Mesenchymal stem cell (in vitro differentiated cells and primary cell): ENCODE measurements at regions not wholly inside any gene's neighbourhood (a gene's known extent, or its start where the extent isn't known, plus 50 kb on each side); places are given as distances from the start of the nearest gene placed in this dataset.
"Not testable (repeated sequence)": the region's sequence is repeated elsewhere in the genome, so short reads cannot be mapped to it uniquely, and the experiment has no call there.

Experiments used
- DNase-seq: peaks from one replicate; pipeline ENCODE4 v3.0.0-alpha.2; 2013
- H2AFZ ChIP-seq: one replicate; pipeline ENCODE4 v1.6.1; 2013; ENCODE audit warnings: low read depth, mild to moderate bottlenecking, control low read depth, inconsistent platforms, low read length, moderate library complexity
- H2AK5ac ChIP-seq: 2 replicates; pipeline ENCODE4 v1.6.1; 2013; ENCODE audit warnings: low read length, moderate library complexity, mild to moderate bottlenecking, inconsistent platforms; ENCODE audit not compliant: severe bottlenecking
- H2BK120ac ChIP-seq: one replicate; pipeline ENCODE4 v1.6.1; 2013; ENCODE audit warnings: low read depth, mild to moderate bottlenecking, inconsistent platforms, low read length, moderate library complexity
- H2BK12ac ChIP-seq, 2 experiments: one replicate each; pipeline ENCODE4 v1.6.1; 2013; ENCODE audit warnings: inconsistent platforms in 2 of 2, low read length in 2 of 2, mild to moderate bottlenecking in 2 of 2, moderate library complexity in 2 of 2, control low read depth in 1 of 2
- H2BK15ac ChIP-seq: one replicate; pipeline ENCODE4 v1.6.1; 2013; ENCODE audit warnings: mild to moderate bottlenecking, low read depth, inconsistent platforms; ENCODE audit not compliant: poor library complexity, severe bottlenecking
- H2BK5ac ChIP-seq: 2 replicates; pipeline ENCODE4 v1.6.1; 2013; ENCODE audit warnings: low read depth, mild to moderate bottlenecking, low read length, control low read depth, inconsistent platforms; ENCODE audit not compliant: poor library complexity, severe bottlenecking
- H3K14ac ChIP-seq, 2 experiments: one replicate each; pipeline ENCODE4 v1.6.1; 2013; ENCODE audit warnings: inconsistent platforms in 2 of 2, low read length in 2 of 2, control low read depth in 1 of 2, mild to moderate bottlenecking in 1 of 2, moderate library complexity in 1 of 2
- H3K18ac ChIP-seq, 2 experiments: one replicate each; pipeline ENCODE4 v1.6.1; 2013; ENCODE audit warnings: inconsistent platforms in 2 of 2, low read length in 2 of 2, control low read depth in 1 of 2, low read depth in 1 of 2, mild to moderate bottlenecking in 1 of 2
- H3K23ac ChIP-seq, 2 experiments: one replicate each; pipeline ENCODE4 v1.6.1; 2013; ENCODE audit warnings: inconsistent platforms in 2 of 2, low read length in 2 of 2, mild to moderate bottlenecking in 2 of 2, moderate library complexity in 2 of 2, control low read depth in 1 of 2
- H3K27ac ChIP-seq: 2 replicates; pipeline ENCODE4 v1.5.1; 2013; ENCODE audit warnings: mild to moderate bottlenecking, moderate library complexity, low read length, control low read depth, inconsistent platforms; ENCODE audit not compliant: poor library complexity, severe bottlenecking
- H3K27me3 ChIP-seq, 2 experiments: 2 replicates each; pipeline versions ENCODE4 v1.6.1 to v1.7.0; 2013; ENCODE audit warnings: low read length in 2 of 2, mild to moderate bottlenecking in 2 of 2, moderate library complexity in 2 of 2, control low read depth in 1 of 2, inconsistent platforms in 1 of 2; ENCODE audit not compliant: control insufficient read depth in 1 of 2, insufficient read depth in 1 of 2
- H3K36me3 ChIP-seq, 2 experiments: 2 replicates each; pipeline versions ENCODE4 v1.6.1 to v1.7.0; 2013; ENCODE audit warnings: low read length in 2 of 2, control low read depth in 1 of 2, inconsistent platforms in 1 of 2, low read depth in 1 of 2, mild to moderate bottlenecking in 1 of 2; ENCODE audit not compliant: insufficient read depth in 2 of 2, control insufficient read depth in 1 of 2
- H3K4ac ChIP-seq, 2 experiments: one replicate each; pipeline ENCODE4 v1.6.1; 2013; ENCODE audit warnings: inconsistent platforms in 2 of 2, low read length in 2 of 2, mild to moderate bottlenecking in 2 of 2, moderate library complexity in 2 of 2, control low read depth in 1 of 2, low read depth in 1 of 2
- H3K4me1 ChIP-seq: 2 replicates; pipeline ENCODE4 v1.6.1; 2013; ENCODE audit warnings: low read depth, low read length, control low read depth; ENCODE audit not compliant: control insufficient read depth, insufficient read depth
- H3K4me2 ChIP-seq: 2 replicates; pipeline ENCODE4 v1.6.1; 2013; ENCODE audit warnings: low read length, mild to moderate bottlenecking, inconsistent platforms; ENCODE audit not compliant: poor library complexity, severe bottlenecking
- H3K4me3 ChIP-seq, 2 experiments: 2 replicates each; pipeline versions ENCODE4 v1.5.1 to v1.7.0; 2013; ENCODE audit warnings: low read length in 2 of 2, mild to moderate bottlenecking in 2 of 2, control low read depth in 1 of 2, low read depth in 1 of 2; ENCODE audit not compliant: insufficient read depth in 1 of 2
- H3K79me1 ChIP-seq: replicated peaks from 2 replicates; pipeline ENCODE4 v1.6.1; 2013; ENCODE audit warnings: mild to moderate bottlenecking, control low read depth, low read length, inconsistent platforms; ENCODE audit not compliant: poor library complexity, severe bottlenecking
- H3K9ac ChIP-seq: 2 replicates; pipeline ENCODE4 v1.7.0; 2013; ENCODE audit warnings: mild to moderate bottlenecking, low read length, moderate library complexity
- H3K9me3 ChIP-seq: 2 replicates; pipeline ENCODE4 v1.7.0; 2013; ENCODE audit warnings: mild to moderate bottlenecking, low read length; ENCODE audit not compliant: control insufficient read depth
- H4K8ac ChIP-seq: one replicate; pipeline ENCODE4 v1.6.1; 2013; ENCODE audit warnings: inconsistent platforms, mild to moderate bottlenecking, low read length, moderate library complexity
- H4K91ac ChIP-seq: one replicate; pipeline ENCODE4 v1.6.1; 2013; ENCODE audit warnings: mild to moderate bottlenecking, low read length, inconsistent platforms
- WGBS: methylation state at CpG from one replicate; pipeline ENCODE4 v1.1.7; 2013; ENCODE audit warnings: mixed read lengths; 5-methylcytosine and 5-hydroxymethylcytosine counted together

DNA sequence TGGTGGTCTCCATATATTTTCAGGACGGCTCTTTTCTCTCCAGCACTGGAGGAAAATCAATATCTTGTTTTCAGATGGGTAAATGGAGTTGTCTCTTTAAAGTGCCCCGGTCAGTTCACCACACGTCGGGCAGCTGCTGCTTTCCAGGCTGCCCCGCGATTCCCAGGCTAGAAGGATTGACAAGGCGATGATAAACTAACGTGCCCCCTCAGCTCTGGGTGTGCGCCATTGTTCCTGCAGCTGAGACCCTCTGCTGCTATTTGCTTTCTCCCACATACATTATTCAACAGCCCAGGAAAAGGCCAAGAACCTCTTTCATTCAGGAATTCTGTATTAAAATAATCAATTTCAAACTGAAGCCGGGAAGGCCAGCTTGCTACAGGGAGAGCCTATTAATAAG is 254.5 kb downstream of the SOX3 start:
- Histone ChIP-seq H4K91ac (no peak overlapping the region), H3K18ac (no peak overlapping the region)

DNA sequence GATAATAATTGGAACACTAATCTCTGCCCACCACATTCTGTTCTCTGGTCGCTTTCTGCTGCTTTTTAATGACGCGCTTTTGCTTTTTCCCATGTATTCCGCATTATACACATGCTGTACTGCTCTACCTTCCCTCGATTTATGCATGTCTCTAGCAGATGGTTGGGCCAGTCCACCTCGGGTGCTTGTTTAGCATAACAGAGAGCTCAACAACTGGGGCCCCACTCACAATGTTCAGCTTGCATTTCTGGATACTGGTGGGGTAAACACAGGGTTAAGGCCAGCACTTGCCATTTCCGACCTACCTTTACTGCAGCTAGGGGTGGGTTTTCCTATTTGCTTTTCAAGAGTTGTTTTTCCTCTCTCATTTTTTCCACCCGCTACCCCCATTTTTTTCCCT is 255.8 kb downstream of the SOX3 start:
- Histone ChIP-seq H3K4me3 (no peak overlapping the region), H3K27ac (no peak overlapping the region), H3K9me3 (no peaks in the 10 kb centered on the region), H3K4me1 (no peaks in the 10 kb centered on the region), H2BK5ac (no peak overlapping the region), H3K79me1 (no peaks in the 10 kb centered on the region), H2BK12ac (no peak overlapping the region), H3K27me3 (peaks cover 0 to 3% of the 10 kb centered on the region in 2 experiments), H3K4me2 (no peak overlapping the region), H3K14ac (no peak overlapping the region), H2BK120ac (no peak overlapping the region), H3K18ac (no peak overlapping the region), H2BK15ac (no peak overlapping the region), H3K36me3 (no peaks in the 10 kb centered on the region), H3K4ac (no peak overlapping the region), H4K91ac (no peak overlapping the region), H2AFZ (no peak overlapping the region), H3K9ac (no peak overlapping the region), H4K8ac (no peak overlapping the region), H2AK5ac (no peak overlapping the region), H3K23ac (no peak overlapping the region)
- WGBS, result 63% methylated on average over 6 of the region's 8 CpGs
- DNase-seq, result no peak

More for the DNA sequence above, 254.5 kb downstream of the SOX3 start:
- Histone ChIP-seq H3K23ac (no peak overlapping the region), H2BK5ac (no peak overlapping the region), H3K4me3 (no peak overlapping the region), H3K79me1 (no peaks in the 10 kb centered on the region), H3K9me3 (no peaks in the 10 kb centered on the region), H3K14ac (no peak overlapping the region), H4K8ac (no peak overlapping the region), H2BK12ac (no peak overlapping the region), H3K9ac (no peak overlapping the region), H3K4me2 (no peak overlapping the region), H2BK15ac (no peak overlapping the region), H3K4ac (no peak overlapping the region), H2AK5ac (no peak overlapping the region), H2BK120ac (no peak overlapping the region), H2AFZ (no peak overlapping the region), H3K36me3 (no peaks in the 10 kb centered on the region), H3K27me3 (peaks cover 0 to 3% of the 10 kb centered on the region in 2 experiments), H3K4me1 (no peaks in the 10 kb centered on the region), H3K27ac (no peak overlapping the region)
- DNase-seq, result no peak
- 89% methylated on average over 9 of the region's 10 CpGs for WGBS

DNA sequence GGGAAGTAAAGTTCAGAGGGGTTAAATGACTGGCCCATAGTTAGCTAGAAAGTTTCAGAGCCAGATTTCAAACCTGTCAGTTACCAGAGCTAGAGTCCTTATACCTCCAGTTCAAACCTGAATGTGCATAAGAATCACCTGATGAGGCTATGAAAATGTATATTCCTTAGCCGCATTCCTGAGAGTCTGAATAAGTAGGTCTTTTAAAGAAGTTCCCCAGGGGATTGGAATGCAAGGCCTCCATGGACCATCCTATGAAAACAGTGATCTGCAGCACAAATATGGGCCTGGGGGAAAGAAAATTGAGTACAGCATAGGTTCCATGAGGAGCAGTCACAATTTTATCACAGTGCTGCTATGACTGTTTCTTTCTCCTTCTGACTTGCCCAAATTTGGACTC is 263.9 kb upstream of the CXorf66 start:
- H3K4me2 ChIP-seq, result no peak overlapping the region
- no peak overlapping the region for H3K18ac ChIP-seq
- no peak overlapping the region for H4K8ac ChIP-seq
- H3K4me3 ChIP-seq, result no peak overlapping the region
- no peak overlapping the region for H3K4ac ChIP-seq
- no peak overlapping the region for H2BK12ac ChIP-seq
- H3K4me1 ChIP-seq, result no peaks in the 10 kb centered on the region
- H3K9me3 ChIP-seq, result no peaks in the 10 kb centered on the region
- peak overlapping the region; percentile 45 for H3K27ac ChIP-seq
- no peak overlapping the region for H2BK15ac ChIP-seq
- H2BK120ac ChIP-seq, result no peak overlapping the region
- no peaks in the 10 kb centered on the region for H3K79me1 ChIP-seq
- no peak overlapping the region for H2AFZ ChIP-seq
- no peak overlapping the region for H3K23ac ChIP-seq
- H4K91ac ChIP-seq, result no peak overlapping the region
- no peaks in the 10 kb centered on the region for H3K36me3 ChIP-seq
- H2BK5ac ChIP-seq, result no peak overlapping the region
- H3K27me3 ChIP-seq, result no peaks in the 10 kb centered on the region
- DNase-seq, result no peak
- H3K9ac ChIP-seq, result no peak overlapping the region
- H2AK5ac ChIP-seq, result no peak overlapping the region
- 55% methylated on average over 1 of the region's 1 CpG for WGBS
- no peak overlapping the region for H3K14ac ChIP-seq

DNA sequence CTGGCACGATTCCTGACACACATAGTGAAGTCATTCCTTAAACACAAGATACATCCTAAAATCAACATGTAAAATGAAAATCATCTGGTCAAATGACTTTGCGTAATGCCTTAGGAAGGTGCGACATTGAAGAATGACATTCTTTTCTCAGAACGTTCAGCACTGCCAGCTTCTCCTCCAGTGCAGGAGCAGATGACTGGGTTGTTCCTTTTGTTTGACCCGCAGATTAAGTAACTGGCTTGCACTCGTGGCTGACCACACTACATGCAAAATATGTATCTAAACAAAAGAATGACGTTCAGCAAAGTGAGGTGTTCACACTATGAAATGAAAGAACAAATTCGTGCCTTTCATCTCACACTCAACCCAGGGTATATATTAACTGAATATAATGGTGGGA is 260.7 kb upstream of the CXorf66 start:
- not testable (repeated sequence) for DNase-seq, H3K36me3 ChIP-seq, H4K8ac ChIP-seq, H3K14ac ChIP-seq, H3K79me1 ChIP-seq, H3K18ac ChIP-seq, H3K4me2 ChIP-seq, H3K9ac ChIP-seq, H4K91ac ChIP-seq, H3K4me3 ChIP-seq, H2BK120ac ChIP-seq, H3K23ac ChIP-seq, H2BK12ac ChIP-seq, H2AFZ ChIP-seq, H2BK15ac ChIP-seq, H3K4me1 ChIP-seq, H3K4ac ChIP-seq, H2AK5ac ChIP-seq, H2BK5ac ChIP-seq, H3K27me3 ChIP-seq, H3K9me3 ChIP-seq, H3K27ac ChIP-seq
- WGBS, result no CpG with 5 or more reads among the region's 8 CpGs
